HG03039 (cell line): ENCODE measurements at regions not wholly inside any gene's neighbourhood (a gene's known extent, or its start where the extent isn't known, plus 50 kb on each side); places are given as distances from the start of the nearest gene placed in this dataset.

Experiments used
- ATAC-seq: cut with Tn5 transposase; IDR thresholded peaks from one replicate; pipeline ENCODE4 v1.9.1; 2021; ENCODE audit warnings: mild to moderate bottlenecking, moderate library complexity; ENCODE audit not compliant: unreplicated experiment

- ATAC-seq = no peak
These were observed 173.4 kb upstream of the SATB2 start for GRCh38 chr2:199631129-199631528.

- ATAC-seq = no peak
These were observed 171.6 kb upstream of the SATB2 start for GRCh38 chr2:199629301-199629700.

- ATAC-seq = no peak
These were observed 169.7 kb upstream of the SATB2 start for GRCh38 chr2:199627417-199627816.

GRCh38 chr2:199624958-199625357, 167.2 kb upstream of the SATB2 start:
- no peak for ATAC-seq

GRCh38 chr2:199612509-199613130, 154.9 kb upstream of the SATB2 start:
- ATAC-seq = no peak

- ATAC-seq = no peak
These were observed 150.2 kb upstream of the SATB2 start for GRCh38 chr2:199607914-199608313.

- ATAC-seq = no peak
These were observed 148.5 kb upstream of the SATB2 start for GRCh38 chr2:199606193-199606780.

- no peak for ATAC-seq
These were observed 146.1 kb upstream of the SATB2 start for GRCh38 chr2:199603721-199604291.

- ATAC-seq = no peak
These were observed 145.4 kb upstream of the SATB2 start for GRCh38 chr2:199602896-199603717.

- ATAC-seq = no peak
These were observed 144.6 kb upstream of the SATB2 start for GRCh38 chr2:199602271-199602895.

GRCh38 chr2:199596549-199596948, 138.8 kb upstream of the SATB2 start:
- ATAC-seq = no peak

- ATAC-seq = no peak
These were observed 136.7 kb upstream of the SATB2 start for GRCh38 chr2:199594443-199594842.

- no peak for ATAC-seq
These were observed 134.1 kb upstream of the SATB2 start for GRCh38 chr2:199591826-199592225.

GRCh38 chr2:199590321-199591203, 132.8 kb upstream of the SATB2 start:
- ATAC-seq = no peak

- no peak for ATAC-seq
These were observed 131.6 kb upstream of the SATB2 start for GRCh38 chr2:199589306-199589705.

- ATAC-seq = no peak
These were observed 130.3 kb upstream of the SATB2 start for GRCh38 chr2:199588054-199588453.

GRCh38 chr2:199586646-199587045, 128.9 kb upstream of the SATB2 start:
- ATAC-seq = no peak

- no peak for ATAC-seq
These were observed 125.9 kb upstream of the SATB2 start for GRCh38 chr2:199583676-199584075.

GRCh38 chr2:199581935-199582360, 124.2 kb upstream of the SATB2 start:
- no peak for ATAC-seq

- no peak for ATAC-seq
These were observed 123.7 kb upstream of the SATB2 start for GRCh38 chr2:199581408-199581807.
